Neural progenitor cell (in vitro differentiated cells): ENCODE measurements at regions not wholly inside any gene's neighbourhood (a gene's known extent, or its start where the extent isn't known, plus 50 kb on each side); places are given as distances from the start of the nearest gene placed in this dataset.

Source experiments
- DNase-seq: peaks from one replicate; pipeline ENCODE4 v3.0.0-alpha.2; 2016; ENCODE audit warnings: low spot score
- H2AFZ ChIP-seq: fragments of 200-600 bp; sonication (generic); replicated peaks from 2 replicates; pipeline ENCODE4 v1.6.1; 2016; ENCODE audit warnings: antibody characterized with exemption
- H3F3A ChIP-seq: fragments of 200-600 bp; sonication (generic); 2 replicates; pipeline ENCODE4 v1.6.1; 2016; ENCODE audit warnings: antibody characterized with exemption, low read depth
- H3K27ac ChIP-seq: fragments of 200-600 bp; sonication (generic); 2 replicates; pipeline ENCODE4 v1.5.1; 2016; ENCODE audit warnings: mild to moderate bottlenecking
- H3K27me3 ChIP-seq: fragments of 200-600 bp; sonication (generic); 2 replicates; pipeline ENCODE4 v1.6.1; 2016; ENCODE audit warnings: mild to moderate bottlenecking, moderate library complexity
- H3K36me3 ChIP-seq: fragments of 200-600 bp; sonication (generic); 2 replicates; pipeline ENCODE4 v1.5.1; 2016
- H3K4me1 ChIP-seq: fragments of 200-600 bp; sonication (generic); 2 replicates; pipeline ENCODE4 v1.6.1; 2016; ENCODE audit warnings: mixed run types
- H3K4me2 ChIP-seq: fragments of 200-600 bp; sonication (generic); 2 replicates; pipeline ENCODE4 v1.6.1; 2016
- H3K4me3 ChIP-seq: fragments of 200-600 bp; sonication (generic); 2 replicates; pipeline ENCODE4 v1.5.1; 2016
- H3K79me2 ChIP-seq: fragments of 200-600 bp; sonication (generic); 2 replicates; pipeline ENCODE4 v1.6.1; 2016; ENCODE audit warnings: low read depth
- H3K9ac ChIP-seq: fragments of 200-600 bp; sonication (generic); 2 replicates; pipeline ENCODE4 v1.6.1; 2016
- H3K9me3 ChIP-seq: fragments of 200-600 bp; sonication (generic); 2 replicates; pipeline ENCODE4 v1.5.1; 2016; ENCODE audit warnings: low read depth
- H4K20me1 ChIP-seq: fragments of 200-600 bp; sonication (generic); 2 replicates; pipeline ENCODE4 v1.6.1; 2016; ENCODE audit warnings: low read depth
- H3K27ac Mint-ChIP-seq: 3 replicates; pipeline ENCODE4 v1.8.0; 2021; ENCODE audit warnings: mixed read lengths
- H3K27me3 Mint-ChIP-seq: 2 replicates; pipeline ENCODE4 v1.8.0; 2022; ENCODE audit warnings: low read depth, mild to moderate bottlenecking, inconsistent platforms, moderate library complexity, mixed read lengths; ENCODE audit not compliant: insufficient read depth
- H3K36me3 Mint-ChIP-seq: 3 replicates; pipeline ENCODE4 v1.8.0; 2021; ENCODE audit warnings: mixed read lengths
- H3K4me1 Mint-ChIP-seq: 3 replicates; pipeline ENCODE4 v1.8.0; 2021; ENCODE audit warnings: mixed read lengths
- H3K4me3 Mint-ChIP-seq: 3 replicates; pipeline ENCODE4 v1.8.0; 2021; ENCODE audit warnings: mild to moderate bottlenecking, moderate library complexity, mixed read lengths
- H3K9me3 Mint-ChIP-seq: 3 replicates; pipeline ENCODE4 v1.8.0; 2020; ENCODE audit warnings: mixed read lengths
- EZH2 ChIP-seq: fragments of 200-600 bp; sonication (generic); IDR thresholded peaks from 2 replicates; pipeline ENCODE4 v1.6.1; 2017; ENCODE audit warnings: antibody characterized with exemption, mild to moderate bottlenecking, moderate library complexity
- EZH2phosphoT487 ChIP-seq: fragments of 200-600 bp; sonication (generic); IDR thresholded peaks from 2 replicates; pipeline ENCODE4 v1.6.1; 2017; ENCODE audit warnings: antibody characterized with exemption
- TF ChIP-seq, protein P1 (sequence below): fragments of 200-600 bp; sonication (generic); IDR thresholded peaks from 2 replicates; pipeline ENCODE4 v1.5.1; 2017; ENCODE audit warnings: antibody characterized with exemption, mild to moderate bottlenecking

DNA sequence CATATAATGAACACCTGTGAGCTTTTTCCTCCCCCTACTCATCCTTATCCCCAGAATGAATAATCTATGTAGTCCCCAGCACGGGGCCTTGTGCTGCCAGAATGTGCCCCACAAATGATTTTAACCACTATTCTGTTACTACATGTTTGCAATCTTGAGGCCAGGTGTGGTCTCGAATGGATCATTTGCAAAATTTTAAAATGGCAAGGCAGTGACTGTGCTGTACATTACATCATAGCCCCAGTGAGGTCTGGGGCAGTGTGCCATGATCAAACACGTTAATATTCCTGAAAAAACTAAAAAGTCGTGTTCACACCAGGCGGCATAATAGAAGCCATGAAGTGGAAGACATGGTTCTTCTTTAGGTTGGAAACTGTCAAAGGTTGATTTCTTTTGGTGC, 479.9 kb upstream of the EEF2KMT start:
- no peak overlapping the region for H3K27ac ChIP-seq

DNA sequence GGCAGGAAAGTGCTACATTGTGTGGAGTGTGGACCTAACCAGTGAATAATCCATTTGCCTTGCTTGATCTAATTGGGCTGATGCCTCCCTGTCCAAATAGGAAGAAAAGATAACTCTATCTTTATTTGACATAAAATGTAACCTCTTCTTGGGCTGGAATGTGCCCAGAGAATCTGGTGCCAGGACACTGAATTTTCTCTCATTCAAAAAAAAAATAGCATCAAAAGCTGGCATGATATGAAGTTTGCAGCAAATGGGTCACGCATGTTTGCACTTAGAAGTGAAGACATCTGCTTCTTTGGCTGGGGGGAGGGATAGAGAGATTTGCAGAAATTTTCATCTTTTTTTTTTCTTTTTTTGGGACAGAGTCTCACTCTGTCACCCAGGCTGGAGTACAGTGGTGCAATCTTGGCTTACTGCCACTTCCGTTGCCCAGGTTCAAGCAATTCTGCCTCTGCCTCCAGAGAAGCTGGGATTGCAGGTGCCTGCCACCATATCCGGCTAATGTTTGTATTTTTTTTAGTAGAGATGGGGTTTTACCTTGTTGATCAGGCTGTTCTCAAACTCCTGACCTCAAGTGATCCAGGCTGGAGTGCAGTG, 478.2 kb upstream of the EEF2KMT start:
- Histone ChIP-seq H4K20me1 (no peaks in the 10 kb centered on the region), H3K9ac (no peak overlapping the region), H3K27ac (no peak overlapping the region), H3K9me3 (no peaks in the 10 kb centered on the region), H3K79me2 (no peaks in the 10 kb centered on the region), H3K4me3 (no peak overlapping the region), H3K27me3 (no peaks in the 10 kb centered on the region), H3K4me1 (no peaks in the 10 kb centered on the region), H3K36me3 (no peaks in the 10 kb centered on the region), H2AFZ (no peak overlapping the region), H3F3A (no peaks in the 10 kb centered on the region), H3K4me2 (no peak overlapping the region)
- peaks cover 3% of the 10 kb centered on the region for H3K27me3 Mint-ChIP-seq
- no peaks in the 10 kb centered on the region for H3K36me3 Mint-ChIP-seq
- no peaks in the 10 kb centered on the region for H3K9me3 Mint-ChIP-seq
- no peaks in the 10 kb centered on the region for H3K4me1 Mint-ChIP-seq
- DNase-seq = no peak
- H3K4me3 Mint-ChIP-seq = no peak overlapping the region
- no peak overlapping the region for H3K27ac Mint-ChIP-seq
- TF ChIP-seq EZH2phosphoT487 (no peak), EZH2 (no peak)
- TF ChIP-seq, protein P1, sequence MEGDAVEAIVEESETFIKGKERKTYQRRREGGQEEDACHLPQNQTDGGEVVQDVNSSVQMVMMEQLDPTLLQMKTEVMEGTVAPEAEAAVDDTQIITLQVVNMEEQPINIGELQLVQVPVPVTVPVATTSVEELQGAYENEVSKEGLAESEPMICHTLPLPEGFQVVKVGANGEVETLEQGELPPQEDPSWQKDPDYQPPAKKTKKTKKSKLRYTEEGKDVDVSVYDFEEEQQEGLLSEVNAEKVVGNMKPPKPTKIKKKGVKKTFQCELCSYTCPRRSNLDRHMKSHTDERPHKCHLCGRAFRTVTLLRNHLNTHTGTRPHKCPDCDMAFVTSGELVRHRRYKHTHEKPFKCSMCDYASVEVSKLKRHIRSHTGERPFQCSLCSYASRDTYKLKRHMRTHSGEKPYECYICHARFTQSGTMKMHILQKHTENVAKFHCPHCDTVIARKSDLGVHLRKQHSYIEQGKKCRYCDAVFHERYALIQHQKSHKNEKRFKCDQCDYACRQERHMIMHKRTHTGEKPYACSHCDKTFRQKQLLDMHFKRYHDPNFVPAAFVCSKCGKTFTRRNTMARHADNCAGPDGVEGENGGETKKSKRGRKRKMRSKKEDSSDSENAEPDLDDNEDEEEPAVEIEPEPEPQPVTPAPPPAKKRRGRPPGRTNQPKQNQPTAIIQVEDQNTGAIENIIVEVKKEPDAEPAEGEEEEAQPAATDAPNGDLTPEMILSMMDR = no peak

More for the DNA sequence above, 479.9 kb upstream of the EEF2KMT start:
- no peaks in the 10 kb centered on the region for H3K79me2 ChIP-seq
- H3K4me2 ChIP-seq = no peak overlapping the region
- no peaks in the 10 kb centered on the region for H3K27me3 ChIP-seq
- Mint-ChIP-seq H3K4me1 (no peaks in the 10 kb centered on the region), H3K4me3 (no peak overlapping the region), H3K27me3 (peaks cover 2% of the 10 kb centered on the region), H3K36me3 (no peaks in the 10 kb centered on the region), H3K9me3 (no peaks in the 10 kb centered on the region), H3K27ac (no peak overlapping the region)
- H3F3A ChIP-seq = no peaks in the 10 kb centered on the region
- H3K9me3 ChIP-seq = no peaks in the 10 kb centered on the region
- no peak overlapping the region for H3K9ac ChIP-seq
- DNase-seq = no peak
- H2AFZ ChIP-seq = no peak overlapping the region
- no peaks in the 10 kb centered on the region for H3K4me1 ChIP-seq
- H3K36me3 ChIP-seq = no peaks in the 10 kb centered on the region
- TF ChIP-seq EZH2 = no peak
- no peak for TF ChIP-seq EZH2phosphoT487
- TF ChIP-seq, protein P1 = no peak
- no peaks in the 10 kb centered on the region for H4K20me1 ChIP-seq
- H3K4me3 ChIP-seq = no peak overlapping the region

DNA sequence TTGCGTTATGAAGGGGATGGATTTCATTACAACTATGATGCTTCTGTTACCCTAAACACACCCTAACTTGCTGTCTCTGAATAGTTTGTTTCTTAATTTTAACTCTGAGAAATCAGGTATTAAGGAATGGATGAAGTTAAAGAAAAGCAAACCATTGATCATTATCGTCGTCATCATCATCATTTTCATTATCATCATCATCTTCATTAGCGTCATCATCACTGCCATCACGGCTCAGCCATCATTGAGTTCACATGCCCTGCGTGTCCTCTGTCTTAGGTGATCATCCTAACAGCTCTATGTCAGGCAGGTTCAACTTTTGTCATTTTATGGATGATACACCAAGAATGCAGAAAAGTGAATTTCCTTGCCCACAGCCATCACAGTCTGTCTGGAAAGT, 477.5 kb upstream of the EEF2KMT start:
- H3K79me2 ChIP-seq = no peaks in the 10 kb centered on the region
- H3K9ac ChIP-seq = no peak overlapping the region
- H2AFZ ChIP-seq = no peak overlapping the region
- H3K9me3 ChIP-seq = no peaks in the 10 kb centered on the region
- H3F3A ChIP-seq = no peaks in the 10 kb centered on the region
- no peaks in the 10 kb centered on the region for H3K36me3 ChIP-seq
- no peak overlapping the region for H3K4me3 ChIP-seq
- Mint-ChIP-seq H3K27ac (no peak overlapping the region), H3K36me3 (no peaks in the 10 kb centered on the region), H3K4me3 (no peak overlapping the region), H3K4me1 (no peaks in the 10 kb centered on the region), H3K9me3 (no peaks in the 10 kb centered on the region), H3K27me3 (peaks cover 3% of the 10 kb centered on the region)
- no peak for DNase-seq
- TF ChIP-seq EZH2phosphoT487 (no peak), EZH2 (no peak)
- TF ChIP-seq, protein P1 = no peak
- no peaks in the 10 kb centered on the region for H3K27me3 ChIP-seq
- H3K27ac ChIP-seq = no peak overlapping the region
- no peak overlapping the region for H3K4me2 ChIP-seq
- H3K4me1 ChIP-seq = no peaks in the 10 kb centered on the region
- H4K20me1 ChIP-seq = no peaks in the 10 kb centered on the region
